OCI-M1 (cell line): ENCODE measurements at regions not wholly inside any gene's neighbourhood (a gene's known extent, or its start where the extent isn't known, plus 50 kb on each side); places are given as distances from the start of the nearest gene placed in this dataset.

Source experiments
- DNase-seq: peaks from one replicate; lab custom pipeline; 2025; lab: John Stamatoyannopoulos, UW

- DNase-seq, result no peak
Observed at GRCh38 chr1:30514137-30514654, 209.2 kb downstream of the MATN1 start.

- no peak for DNase-seq
Observed at GRCh38 chr1:30513396-30514136, 209.8 kb downstream of the MATN1 start.

- DNase-seq, result no peak
Observed at GRCh38 chr1:30512914-30513265, 210.5 kb downstream of the MATN1 start.

GRCh38 chr1:30511991-30512913, 211.1 kb downstream of the MATN1 start:
- no peak for DNase-seq

GRCh38 chr1:30511563-30511962, 211.8 kb downstream of the MATN1 start:
- DNase-seq, result no peak

GRCh38 chr1:30511106-30511505, 212.3 kb downstream of the MATN1 start:
- DNase-seq, result no peak

GRCh38 chr1:30509670-30510069, 213.7 kb downstream of the MATN1 start:
- DNase-seq, result no peak

GRCh38 chr1:30508611-30509010, 214.8 kb downstream of the MATN1 start:
- DNase-seq, result no peak

GRCh38 chr1:30508175-30508448, 215.3 kb downstream of the MATN1 start:
- no peak for DNase-seq

GRCh38 chr1:30507401-30508174, 215.8 kb downstream of the MATN1 start:
- DNase-seq, result no peak

GRCh38 chr1:30507016-30507312, 216.4 kb downstream of the MATN1 start:
- DNase-seq, result no peak

GRCh38 chr1:30506291-30507015, 216.9 kb downstream of the MATN1 start:
- no peak for DNase-seq

GRCh38 chr1:30505853-30506252, 217.5 kb downstream of the MATN1 start:
- DNase-seq, result no peak

GRCh38 chr1:30492451-30492850, 230.9 kb downstream of the MATN1 start:
- no peak for DNase-seq

GRCh38 chr1:30491831-30492230, 231.6 kb downstream of the MATN1 start:
- no peak for DNase-seq

GRCh38 chr1:30490554-30491053, 232.8 kb downstream of the MATN1 start:
- no peak for DNase-seq

GRCh38 chr1:30489737-30490389, 233.5 kb downstream of the MATN1 start:
- DNase-seq, result no peak

GRCh38 chr1:30488324-30488913, 235.0 kb downstream of the MATN1 start:
- DNase-seq, result no peak

GRCh38 chr1:30487042-30487441, 236.3 kb downstream of the MATN1 start:
- no peak for DNase-seq

- DNase-seq, result no peak
Observed at GRCh38 chr1:30485072-30485471, 238.3 kb downstream of the MATN1 start.

- no peak for DNase-seq
Observed at GRCh38 chr1:30484668-30485067, 238.7 kb downstream of the MATN1 start.
